H9 (cell line): ENCODE measurements at regions not wholly inside any gene's neighbourhood (a gene's known extent, or its start where the extent isn't known, plus 50 kb on each side); places are given as distances from the start of the nearest gene placed in this dataset.

Experiments used
- DNase-seq: peaks from one replicate; pipeline ENCODE4 v3.0.0-alpha.2; 2017
- H2AFZ ChIP-seq: one replicate; pipeline ENCODE4 v1.6.1; 2013; ENCODE audit warnings: mild to moderate bottlenecking, low read length, control low read depth, moderate library complexity
- H2AK5ac ChIP-seq: 2 replicates; pipeline ENCODE4 v1.6.1; 2013; ENCODE audit warnings: low read length, control low read depth, mixed read lengths; ENCODE audit not compliant: insufficient read length
- H2BK120ac ChIP-seq: one replicate; pipeline ENCODE4 v1.6.1; 2013; ENCODE audit warnings: low read depth, mild to moderate bottlenecking, low read length, control low read depth, inconsistent platforms; ENCODE audit not compliant: poor library complexity, severe bottlenecking
- H2BK12ac ChIP-seq: 2 replicates; pipeline ENCODE4 v1.6.1; 2013; ENCODE audit warnings: low read length, control low read depth, mixed read lengths, low read depth; ENCODE audit not compliant: insufficient read length
- H2BK15ac ChIP-seq: 2 replicates; pipeline ENCODE4 v1.6.1; 2013; ENCODE audit warnings: low read depth, low read length, control low read depth
- H2BK20ac ChIP-seq: one replicate; pipeline ENCODE4 v1.6.1; 2013; ENCODE audit warnings: low read depth, mild to moderate bottlenecking, low read length, control low read depth, inconsistent platforms; ENCODE audit not compliant: poor library complexity, severe bottlenecking
- H2BK5ac ChIP-seq: 2 replicates; pipeline ENCODE4 v1.6.1; 2013; ENCODE audit warnings: low read length, control low read depth, mixed read lengths; ENCODE audit not compliant: insufficient read length
- H3K14ac ChIP-seq: 2 replicates; pipeline ENCODE4 v1.6.1; 2013; ENCODE audit warnings: low read length, control low read depth; ENCODE audit not compliant: insufficient read depth
- H3K18ac ChIP-seq: 2 replicates; pipeline ENCODE4 v1.6.1; 2013; ENCODE audit warnings: low read depth, mild to moderate bottlenecking, mixed read lengths, low read length, control low read depth; ENCODE audit not compliant: insufficient read length
- H3K23ac ChIP-seq: 2 replicates; pipeline ENCODE4 v1.6.1; 2013; ENCODE audit warnings: low read length, control low read depth, mixed read lengths, low read depth; ENCODE audit not compliant: insufficient read length
- H3K23me2 ChIP-seq: 2 replicates; pipeline ENCODE4 v1.6.1; 2013; ENCODE audit warnings: low read depth, mild to moderate bottlenecking, mixed read lengths, low read length, control low read depth; ENCODE audit not compliant: insufficient read length, poor library complexity, severe bottlenecking
- H3K27ac ChIP-seq: 2 replicates; pipeline ENCODE4 v1.5.1; 2013; ENCODE audit warnings: low read length, control low read depth, mixed read lengths, low read depth; ENCODE audit not compliant: insufficient read length
- H3K27me3 ChIP-seq: 2 replicates; pipeline ENCODE4 v1.6.1; 2013; ENCODE audit warnings: low read length, control low read depth, inconsistent platforms; ENCODE audit not compliant: insufficient read depth
- H3K4ac ChIP-seq: 2 replicates; pipeline ENCODE4 v1.6.1; 2013; ENCODE audit warnings: low read depth, mild to moderate bottlenecking, control low read depth, inconsistent platforms, low read length, moderate library complexity
- H3K4me1 ChIP-seq: 2 replicates; pipeline ENCODE4 v1.6.1; 2013; ENCODE audit warnings: low read length, control low read depth, inconsistent platforms; ENCODE audit not compliant: insufficient read depth
- H3K4me2 ChIP-seq: 2 replicates; pipeline ENCODE4 v1.6.1; 2013; ENCODE audit warnings: low read length, control low read depth, mixed read lengths; ENCODE audit not compliant: insufficient read length, insufficient read depth
- H3K56ac ChIP-seq: 2 replicates; pipeline ENCODE4 v1.6.1; 2013; ENCODE audit warnings: low read depth, mild to moderate bottlenecking, mixed read lengths, low read length, control low read depth; ENCODE audit not compliant: insufficient read length
- H3K79me1 ChIP-seq: 2 replicates; pipeline ENCODE4 v1.6.1; 2013; ENCODE audit warnings: low read depth, mild to moderate bottlenecking, moderate library complexity, low read length, control low read depth, inconsistent platforms; ENCODE audit not compliant: insufficient read depth, poor library complexity, severe bottlenecking
- H3K79me2 ChIP-seq: 2 replicates; pipeline ENCODE4 v1.6.1; 2013; ENCODE audit warnings: low read length, control low read depth, inconsistent platforms; ENCODE audit not compliant: insufficient read depth
- H3K9ac ChIP-seq: 2 replicates; pipeline ENCODE4 v1.6.1; 2013; ENCODE audit warnings: low read length, control low read depth, mixed read lengths; ENCODE audit not compliant: insufficient read length; ENCODE audit errors: extremely low read depth
- H3K9me3 ChIP-seq: one replicate; pipeline ENCODE4 v1.6.1; 2013; ENCODE audit warnings: low read depth, low read length, inconsistent platforms; ENCODE audit not compliant: control insufficient read depth
- H3T11ph ChIP-seq: one replicate; pipeline ENCODE4 v1.6.1; 2013; ENCODE audit warnings: mild to moderate bottlenecking, low read length, control low read depth, inconsistent platforms
- H4K20me1 ChIP-seq: one replicate; pipeline ENCODE4 v1.6.1; 2013; ENCODE audit not compliant: control insufficient read depth, insufficient read length, insufficient read depth
- H4K5ac ChIP-seq: 2 replicates; pipeline ENCODE4 v1.6.1; 2013; ENCODE audit warnings: low read depth, mild to moderate bottlenecking, mixed read lengths, low read length, control low read depth; ENCODE audit not compliant: insufficient read length
- H4K8ac ChIP-seq: replicated peaks from 2 replicates; pipeline ENCODE4 v1.6.1; 2013; ENCODE audit warnings: low read length, control low read depth, mixed read lengths, low read depth; ENCODE audit not compliant: insufficient read length
- H4K91ac ChIP-seq: 2 replicates; pipeline ENCODE4 v1.6.1; 2013; ENCODE audit warnings: low read depth, mild to moderate bottlenecking, moderate library complexity, mixed read lengths, low read length, control low read depth; ENCODE audit not compliant: insufficient read length
- H3K27ac Mint-ChIP-seq, 3 experiments: 2 replicates in 2 of 3; 3 replicates in 1 of 3; pipeline ENCODE4 v1.8.0; 2020 to 2021; ENCODE audit warnings: mixed read lengths in 3 of 3, mild to moderate bottlenecking in 1 of 3, moderate library complexity in 1 of 3
- H3K27me3 Mint-ChIP-seq: 2 replicates; pipeline ENCODE4 v1.8.0; 2021; ENCODE audit warnings: low read depth, mild to moderate bottlenecking, moderate library complexity, mixed read lengths
- H3K36me3 Mint-ChIP-seq, 3 experiments: 2 replicates in 2 of 3; 3 replicates in 1 of 3; pipeline ENCODE4 v1.8.0; 2020 to 2021; ENCODE audit warnings: low read depth in 3 of 3, mixed read lengths in 3 of 3; ENCODE audit not compliant: insufficient read depth in 1 of 3
- H3K4me1 Mint-ChIP-seq, 2 experiments: 2 replicates each; pipeline ENCODE4 v1.8.0; 2020; ENCODE audit warnings: mixed read lengths in 2 of 2
- H3K4me3 Mint-ChIP-seq, 2 experiments: 2 replicates in 1 of 2; 3 replicates in 1 of 2; pipeline ENCODE4 v1.8.0; 2020 to 2021; ENCODE audit warnings: mild to moderate bottlenecking in 2 of 2, mixed read lengths in 2 of 2, moderate library complexity in 1 of 2
- H3K9me3 Mint-ChIP-seq, 2 experiments: 2 replicates in 1 of 2; 3 replicates in 1 of 2; pipeline ENCODE4 v1.8.0; 2020; ENCODE audit warnings: mild to moderate bottlenecking in 2 of 2, mixed read lengths in 2 of 2, moderate library complexity in 1 of 2
- WGBS: extraction: QIAGEN DNeasy Blood & Tissue Kit; methylation state at CpG from one replicate; pipeline ENCODE4 v1.1.7; 2013; ENCODE audit warnings: missing lambda C conversion rate, low lambda C conversion rate, mixed read lengths; ENCODE audit not compliant: insufficient read length; ENCODE audit errors: extremely low coverage; 5-methylcytosine and 5-hydroxymethylcytosine counted together
- TF ChIP-seq, protein P1 (sequence below): fragments of 200-600 bp; sonication (generic); conservative IDR thresholded peaks from 3 replicates; pipeline ENCODE4 v1.8.0; 2021; ENCODE audit warnings: antibody characterized with exemption, mild to moderate bottlenecking

DNA sequence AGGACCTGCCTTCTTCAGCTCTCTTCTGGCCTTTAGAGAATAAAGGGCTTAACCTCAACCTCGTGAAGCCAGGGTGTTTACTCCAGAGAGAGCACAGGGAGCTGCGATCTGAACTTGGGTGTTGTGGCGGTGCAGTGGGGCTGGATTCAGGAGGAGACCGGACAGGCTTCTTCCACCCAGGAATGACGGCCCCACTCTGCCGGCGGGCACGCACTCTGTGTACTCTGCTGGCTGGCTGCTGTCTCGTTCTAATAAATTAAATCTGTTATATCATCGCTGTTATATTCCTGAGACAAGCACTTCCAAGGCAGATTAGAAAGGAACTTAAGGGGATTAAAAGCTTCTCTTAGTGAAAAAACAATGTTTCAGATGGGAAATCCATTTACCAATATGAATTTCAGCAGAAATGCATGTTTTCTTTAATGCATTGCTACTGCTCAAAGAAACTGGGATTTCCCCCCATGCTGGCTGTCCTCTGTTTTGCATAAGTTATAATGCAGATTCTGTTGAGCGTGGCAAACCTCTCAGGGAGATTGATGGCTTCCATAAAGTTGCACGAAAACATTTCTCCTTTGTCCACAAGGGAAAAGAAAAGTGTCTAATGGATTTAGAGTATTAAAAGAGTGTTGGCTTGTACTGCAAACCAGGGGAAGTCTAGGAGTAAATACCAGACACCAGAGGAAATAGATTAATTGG, 168.6 kb upstream of the IRX3 start:
- no peak overlapping the region for H3K27ac ChIP-seq

More for the DNA sequence above, 168.6 kb upstream of the IRX3 start:
- TF ChIP-seq, protein P1, sequence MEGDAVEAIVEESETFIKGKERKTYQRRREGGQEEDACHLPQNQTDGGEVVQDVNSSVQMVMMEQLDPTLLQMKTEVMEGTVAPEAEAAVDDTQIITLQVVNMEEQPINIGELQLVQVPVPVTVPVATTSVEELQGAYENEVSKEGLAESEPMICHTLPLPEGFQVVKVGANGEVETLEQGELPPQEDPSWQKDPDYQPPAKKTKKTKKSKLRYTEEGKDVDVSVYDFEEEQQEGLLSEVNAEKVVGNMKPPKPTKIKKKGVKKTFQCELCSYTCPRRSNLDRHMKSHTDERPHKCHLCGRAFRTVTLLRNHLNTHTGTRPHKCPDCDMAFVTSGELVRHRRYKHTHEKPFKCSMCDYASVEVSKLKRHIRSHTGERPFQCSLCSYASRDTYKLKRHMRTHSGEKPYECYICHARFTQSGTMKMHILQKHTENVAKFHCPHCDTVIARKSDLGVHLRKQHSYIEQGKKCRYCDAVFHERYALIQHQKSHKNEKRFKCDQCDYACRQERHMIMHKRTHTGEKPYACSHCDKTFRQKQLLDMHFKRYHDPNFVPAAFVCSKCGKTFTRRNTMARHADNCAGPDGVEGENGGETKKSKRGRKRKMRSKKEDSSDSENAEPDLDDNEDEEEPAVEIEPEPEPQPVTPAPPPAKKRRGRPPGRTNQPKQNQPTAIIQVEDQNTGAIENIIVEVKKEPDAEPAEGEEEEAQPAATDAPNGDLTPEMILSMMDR, result no peak
- Histone ChIP-seq H3K27me3 (no peaks in the 10 kb centered on the region), H2BK20ac (no peak overlapping the region), H2AK5ac (no peak overlapping the region), H2BK12ac (no peak overlapping the region), H2BK5ac (no peak overlapping the region), H3K56ac (no peak overlapping the region), H4K20me1 (no peaks in the 10 kb centered on the region), H3K9ac (no peak overlapping the region), H2AFZ (no peak overlapping the region), H3K4me1 (peaks cover 5% of the 10 kb centered on the region; the same call in 1 of the 2 replicates), H3K79me1 (no peaks in the 10 kb centered on the region), H3K14ac (no peak overlapping the region), H3K79me2 (no peaks in the 10 kb centered on the region), H3T11ph (no peak overlapping the region), H3K23ac (no peak overlapping the region), H2BK120ac (no peak overlapping the region), H4K5ac (no peak overlapping the region), H3K4ac (no peak overlapping the region), H3K9me3 (no peaks in the 10 kb centered on the region), H4K8ac (no peak overlapping the region), H4K91ac (no peak overlapping the region), H2BK15ac (no peak overlapping the region), H3K18ac (no peak overlapping the region), H3K23me2 (no peaks in the 10 kb centered on the region), H3K4me2 (no peak overlapping the region)
- DNase-seq, result no peak
- Mint-ChIP-seq H3K27ac (no peak overlapping the region), H3K4me3 (no peak overlapping the region), H3K9me3 (no peaks in the 10 kb centered on the region), H3K4me1 (peaks cover 17 to 31% of the 10 kb centered on the region in 2 experiments), H3K36me3 (no peaks in the 10 kb centered on the region; a peak in 1 of 7 replicates), H3K27me3 (peaks cover 7% of the 10 kb centered on the region)
- WGBS, result no CpG with 5 or more reads among the region's 12 CpGs
